B cell (primary cell): ENCODE measurements at regions not wholly inside any gene's neighbourhood (a gene's known extent, or its start where the extent isn't known, plus 50 kb on each side); places are given as distances from the start of the nearest gene placed in this dataset.

ENCODE experiments used
- ATAC-seq: fragments of 200-7000 bp; cut with Tn5 transposase; one replicate; pipeline ENCODE4 v1.10.0; 2021; ENCODE audit warnings: low read depth, mild to moderate bottlenecking, moderate number of reproducible peaks, moderate library complexity
- CTCF ChIA-PET: fragments of 350-600 bp; sonication (Branson Sonifier 250); formaldehyde crosslinking; loops from one replicate; lab custom pipeline; 2021; ENCODE audit warnings: antibody characterized with exemption, inconsistent platforms; lab: Charles Lee
- POLR2A ChIA-PET: fragments of 350-600 bp; sonication (Branson Sonifier 250); formaldehyde crosslinking; loops from one replicate; lab custom pipeline; 2021; ENCODE audit warnings: antibody characterized with exemption; lab: Charles Lee
- DNase-seq: peaks from one replicate; pipeline ENCODE4 v3.0.0; 2013
- H2AFZ ChIP-seq: 2 replicates; pipeline ENCODE4 v1.6.1; 2012; ENCODE audit warnings: mild to moderate bottlenecking, low read depth, low read length; ENCODE audit not compliant: insufficient read depth, poor library complexity, severe bottlenecking
- H3K27ac ChIP-seq, 2 donors: 1 replicate in 1 of 2; 2 replicates in 1 of 2; pipeline ENCODE4 v1.5.1; 2012 to 2013; ENCODE audit warnings: low read length in 2 of 2, mild to moderate bottlenecking in 2 of 2, moderate library complexity in 1 of 2
- H3K27me3 ChIP-seq, 4 experiments: fragments of 200-600 bp in 1 of 4; sonication (generic) in 1 of 4; replicated peaks in 1 of 4; 1 replicate in 2 of 4; 2 replicates in 2 of 4; pipeline versions ENCODE4 v1.6.1 to v1.7.0; 2013 to 2016; ENCODE audit warnings: low read length in 3 of 4, mild to moderate bottlenecking in 2 of 4, mixed read lengths in 1 of 4, moderate library complexity in 1 of 4; ENCODE audit not compliant: insufficient read depth in 4 of 4, control insufficient read depth in 3 of 4; ENCODE audit errors: control extremely low read depth in 1 of 4
- H3K36me3 ChIP-seq, 2 experiments: replicated peaks in 1 of 2; 1 replicate in 1 of 2; 2 replicates in 1 of 2; pipeline versions ENCODE4 v1.6.1 to v1.7.1; 2013; ENCODE audit warnings: low read length in 1 of 2; ENCODE audit not compliant: insufficient read depth in 2 of 2, control insufficient read depth in 1 of 2; ENCODE audit errors: control extremely low read depth in 1 of 2, extremely low read depth in 1 of 2
- H3K4me1 ChIP-seq, 2 donors: fragments of 200-600 bp in 1 of 2; sonication (generic) in 1 of 2; 1 replicate in 1 of 2; 2 replicates in 1 of 2; pipeline versions ENCODE4 v1.5.1 to v1.6.1; 2013 to 2017; ENCODE audit warnings: low read length in 2 of 2; ENCODE audit not compliant: control insufficient read depth in 2 of 2, insufficient read depth in 2 of 2
- H3K4me2 ChIP-seq: replicated peaks from 2 replicates; pipeline ENCODE3; 2012; ENCODE audit warnings: mild to moderate bottlenecking, low read depth, low read length; ENCODE audit not compliant: poor library complexity, severe bottlenecking
- H3K4me3 ChIP-seq, 5 experiments: fragments of 200-600 bp in 1 of 5; sonication (generic) in 1 of 5; 1 replicate in 3 of 5; 2 replicates in 2 of 5; pipeline versions ENCODE4 v1.5.1 to v1.7.0; 2011 to 2016; ENCODE audit warnings: low read length in 4 of 5, mild to moderate bottlenecking in 4 of 5, low read depth in 2 of 5, control low read depth in 1 of 5, moderate library complexity in 1 of 5; ENCODE audit not compliant: insufficient read depth in 1 of 5; ENCODE audit errors: control extremely low read depth in 1 of 5, extremely low read depth in 1 of 5
- H3K79me2 ChIP-seq: fragments of 200-600 bp; sonication (generic); one replicate; pipeline ENCODE4 v1.6.0; 2016; ENCODE audit warnings: low read length; ENCODE audit not compliant: control insufficient read depth, insufficient read depth
- H3K9ac ChIP-seq: fragments of 200-600 bp; sonication (generic); 2 replicates; pipeline ENCODE4 v1.6.1; 2017; ENCODE audit warnings: mild to moderate bottlenecking, low read length, moderate library complexity
- H3K9me3 ChIP-seq, 3 donors: one replicate each; pipeline versions ENCODE4 v1.6.1 to v1.7.1; 2013; ENCODE audit warnings: low read length in 2 of 3; ENCODE audit not compliant: control insufficient read depth in 2 of 3, insufficient read depth in 1 of 3; ENCODE audit errors: control extremely low read depth in 1 of 3
- H4K20me1 ChIP-seq: 2 replicates; pipeline ENCODE4 v1.6.0; 2012; ENCODE audit warnings: mild to moderate bottlenecking, low read length; ENCODE audit not compliant: insufficient read depth, control insufficient read depth, poor library complexity, severe bottlenecking
- H3K27ac Mint-ChIP-seq: one replicate; pipeline ENCODE4 v1.8.0; 2021; ENCODE audit warnings: mixed read lengths
- H3K27me3 Mint-ChIP-seq: one replicate; pipeline ENCODE4 v1.8.0; 2021; ENCODE audit warnings: mixed read lengths
- H3K4me1 Mint-ChIP-seq: one replicate; pipeline ENCODE4 v1.8.0; 2021; ENCODE audit warnings: mixed read lengths
- H3K4me3 Mint-ChIP-seq: one replicate; pipeline ENCODE4 v1.8.0; 2021; ENCODE audit warnings: mixed read lengths
- H3K9me3 Mint-ChIP-seq: one replicate; pipeline ENCODE4 v1.8.0; 2022; ENCODE audit warnings: mixed read lengths; ENCODE audit not compliant: insufficient read depth
- EZH2 ChIP-seq: IDR thresholded peaks from 2 replicates; pipeline ENCODE4 v1.6.1; 2012; ENCODE audit warnings: borderline replicate concordance, low read depth, mild to moderate bottlenecking, moderate library complexity, low read length; ENCODE audit not compliant: insufficient read depth, poor library complexity, severe bottlenecking
- WGBS: methylation state at CpG from one replicate; pipeline ENCODE4 v1.1.5; 2013; ENCODE audit warnings: missing lambda C conversion rate; ENCODE audit not compliant: insufficient coverage; 5-methylcytosine and 5-hydroxymethylcytosine counted together
- intact Hi-C: fragments of 100-400 bp; cut with micrococcal nuclease; formaldehyde crosslinking; loops from one replicate; pipeline ENCODE4 v1.10.0; 2022
- TF ChIP-seq, protein P1 (sequence below): fragments of 200-600 bp; IDR thresholded peaks from one replicate; pipeline ENCODE4 v1.8.0; 2022; ENCODE audit warnings: antibody characterized with exemption, mild to moderate bottlenecking

- Histone ChIP-seq H3K27ac (no peak overlapping the region), H2AFZ (no peak overlapping the region), H3K4me2 (no peak overlapping the region), H3K9me3 (no peaks in the 10 kb centered on the region), H3K4me1 (no peaks in the 10 kb centered on the region), H4K20me1 (no peaks in the 10 kb centered on the region), H3K79me2 (no peaks in the 10 kb centered on the region), H3K36me3 (no peaks in the 10 kb centered on the region), H3K27me3 (no peaks in the 10 kb centered on the region), H3K9ac (no peak overlapping the region), H3K4me3 (no peak overlapping the region)
- ChIA-PET POLR2A (no interaction called here), CTCF (no interaction called here)
- no peak for ATAC-seq
- TF ChIP-seq, protein P1, sequence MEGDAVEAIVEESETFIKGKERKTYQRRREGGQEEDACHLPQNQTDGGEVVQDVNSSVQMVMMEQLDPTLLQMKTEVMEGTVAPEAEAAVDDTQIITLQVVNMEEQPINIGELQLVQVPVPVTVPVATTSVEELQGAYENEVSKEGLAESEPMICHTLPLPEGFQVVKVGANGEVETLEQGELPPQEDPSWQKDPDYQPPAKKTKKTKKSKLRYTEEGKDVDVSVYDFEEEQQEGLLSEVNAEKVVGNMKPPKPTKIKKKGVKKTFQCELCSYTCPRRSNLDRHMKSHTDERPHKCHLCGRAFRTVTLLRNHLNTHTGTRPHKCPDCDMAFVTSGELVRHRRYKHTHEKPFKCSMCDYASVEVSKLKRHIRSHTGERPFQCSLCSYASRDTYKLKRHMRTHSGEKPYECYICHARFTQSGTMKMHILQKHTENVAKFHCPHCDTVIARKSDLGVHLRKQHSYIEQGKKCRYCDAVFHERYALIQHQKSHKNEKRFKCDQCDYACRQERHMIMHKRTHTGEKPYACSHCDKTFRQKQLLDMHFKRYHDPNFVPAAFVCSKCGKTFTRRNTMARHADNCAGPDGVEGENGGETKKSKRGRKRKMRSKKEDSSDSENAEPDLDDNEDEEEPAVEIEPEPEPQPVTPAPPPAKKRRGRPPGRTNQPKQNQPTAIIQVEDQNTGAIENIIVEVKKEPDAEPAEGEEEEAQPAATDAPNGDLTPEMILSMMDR, result no peak
- TF ChIP-seq EZH2, result no peak
- intact Hi-C loops, result no loop called here
- H3K4me1 Mint-ChIP-seq, result no peaks in the 10 kb centered on the region
- H3K4me3 Mint-ChIP-seq, result no peak overlapping the region
- no peak for DNase-seq
- peaks cover 24% of the 10 kb centered on the region for H3K27me3 Mint-ChIP-seq
- no CpG with 5 or more reads among the region's 1 CpG for WGBS
- no peak overlapping the region for H3K27ac Mint-ChIP-seq
- no peaks in the 10 kb centered on the region for H3K9me3 Mint-ChIP-seq
Observed at GRCh38 chr18:56451188-56451587, 187.2 kb downstream of the TXNL1 start.

DNA sequence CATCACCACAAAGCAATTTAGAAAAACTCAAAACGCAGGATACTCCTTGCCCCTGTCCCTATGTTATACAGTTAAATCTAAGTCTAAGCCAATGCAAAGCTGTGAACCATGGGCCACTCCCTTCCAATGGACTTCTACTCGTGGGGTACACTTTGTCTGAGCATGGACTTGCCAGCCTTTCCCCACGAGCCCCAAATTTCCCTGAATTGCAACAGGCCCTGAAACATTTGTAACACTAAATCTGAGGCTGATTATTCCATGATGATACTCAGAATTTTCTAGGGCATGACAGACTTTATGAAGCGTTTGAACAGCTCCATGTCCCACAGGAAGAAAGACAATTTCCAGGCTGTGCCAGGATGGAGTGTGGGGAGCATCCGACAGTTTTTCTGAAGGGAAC is 189.6 kb downstream of the TXNL1 start:
- Histone ChIP-seq H3K27ac (no peak overlapping the region), H3K9ac (no peak overlapping the region), H3K36me3 (no peaks in the 10 kb centered on the region), H2AFZ (no peak overlapping the region), H3K9me3 (no peaks in the 10 kb centered on the region), H3K4me3 (no peak overlapping the region), H3K27me3 (no peaks in the 10 kb centered on the region), H4K20me1 (no peaks in the 10 kb centered on the region), H3K4me1 (no peaks in the 10 kb centered on the region), H3K79me2 (no peaks in the 10 kb centered on the region), H3K4me2 (no peak overlapping the region)
- no peaks in the 10 kb centered on the region for H3K4me1 Mint-ChIP-seq
- intact Hi-C loops, result no loop called here
- no peak overlapping the region for H3K27ac Mint-ChIP-seq
- peaks cover 15% of the 10 kb centered on the region for H3K27me3 Mint-ChIP-seq
- CTCF ChIA-PET, result no interaction called here
- ATAC-seq (no peak), DNase-seq (no peak)
- H3K9me3 Mint-ChIP-seq, result no peaks in the 10 kb centered on the region
- POLR2A ChIA-PET, result no interaction called here
- no peak overlapping the region for H3K4me3 Mint-ChIP-seq
- TF ChIP-seq EZH2, result no peak
- TF ChIP-seq, protein P1, result no peak
- WGBS, result 96% methylated on average over 4 of the region's 5 CpGs
